Keratinocyte (primary cell): ENCODE measurements at regions not wholly inside any gene's neighbourhood (a gene's known extent, or its start where the extent isn't known, plus 50 kb on each side); places are given as distances from the start of the nearest gene placed in this dataset.
A peak's percentile ranks its signal among the peaks of the same experiment; 100 is the strongest.

Source experiments
- DNase-seq: peaks from one replicate; pipeline ENCODE4 v3.0.0-alpha.2; 2011; ENCODE audit warnings: low read depth, missing footprints, low spot score
- FAIRE-seq: peaks from 2 replicates; lab custom pipeline; 2011; peaks lifted over from hg19 to GRCh38; lab: Jason Lieb, UNC
- H2AFZ ChIP-seq: 2 replicates; pipeline ENCODE4 v1.6.0; 2012; ENCODE audit warnings: low read length, control low read depth, inconsistent platforms; ENCODE audit not compliant: control insufficient read depth
- H3K27ac ChIP-seq: 2 replicates; pipeline ENCODE4 v1.5.1; 2011; ENCODE audit warnings: low read length; ENCODE audit not compliant: control insufficient read depth, insufficient read depth
- H3K27me3 ChIP-seq: 3 replicates; pipeline ENCODE4 v1.6.0; 2011; ENCODE audit warnings: low read length; ENCODE audit not compliant: control insufficient read depth, insufficient read depth; ENCODE audit errors: extremely low read depth
- H3K36me3 ChIP-seq, 2 experiments: 2 replicates in 1 of 2; 3 replicates in 1 of 2; pipeline ENCODE4 v1.5.1; 2011; ENCODE audit warnings: low read length in 2 of 2, mild to moderate bottlenecking in 1 of 2; ENCODE audit not compliant: control insufficient read depth in 2 of 2, insufficient read depth in 2 of 2; ENCODE audit errors: extremely low read depth in 1 of 2
- H3K4me1 ChIP-seq: 3 replicates; pipeline ENCODE4 v1.5.1; 2011; ENCODE audit warnings: low read length; ENCODE audit not compliant: control insufficient read depth, insufficient read depth; ENCODE audit errors: extremely low read depth
- H3K4me2 ChIP-seq: 3 replicates; pipeline ENCODE4 v1.6.0; 2011; ENCODE audit warnings: low read depth, low read length; ENCODE audit not compliant: control insufficient read depth, insufficient read depth; ENCODE audit errors: extremely low read depth
- H3K4me3 ChIP-seq, 3 experiments: fragments of 200-600 bp in 1 of 3; sonication (generic) in 1 of 3; 2 replicates in 2 of 3; 3 replicates in 1 of 3; pipeline ENCODE4 v1.5.1; 2011 to 2016; ENCODE audit warnings: low read length in 3 of 3, mild to moderate bottlenecking in 3 of 3, control low read depth in 2 of 3, inconsistent platforms in 1 of 3, low read depth in 1 of 3, mixed read lengths in 1 of 3, mixed run types in 1 of 3, moderate library complexity in 1 of 3; ENCODE audit not compliant: control insufficient read depth in 2 of 3, insufficient read depth in 2 of 3; ENCODE audit errors: extremely low read depth in 1 of 3
- H3K79me2 ChIP-seq: 2 replicates; pipeline ENCODE4 v1.6.0; 2012; ENCODE audit warnings: low read length; ENCODE audit not compliant: control insufficient read depth, insufficient read depth
- H3K9ac ChIP-seq: 3 replicates; pipeline ENCODE4 v1.6.0; 2011; ENCODE audit warnings: low read length; ENCODE audit not compliant: control insufficient read depth, insufficient read depth; ENCODE audit errors: extremely low read depth
- H3K9me1 ChIP-seq: 3 replicates; pipeline ENCODE4 v1.6.0; 2011; ENCODE audit warnings: low read length; ENCODE audit not compliant: control insufficient read depth, insufficient read depth; ENCODE audit errors: extremely low read depth
- H3K9me3 ChIP-seq: 2 replicates; pipeline ENCODE4 v1.5.1; 2012; ENCODE audit warnings: low read depth, low read length; ENCODE audit not compliant: control insufficient read depth
- H4K20me1 ChIP-seq: 3 replicates; pipeline ENCODE4 v1.6.0; 2011; ENCODE audit warnings: low read length; ENCODE audit not compliant: control insufficient read depth, insufficient read depth; ENCODE audit errors: extremely low read depth
- EZH2 ChIP-seq: IDR thresholded peaks from one replicate; pipeline ENCODE4 v1.6.1; 2012; ENCODE audit warnings: inconsistent platforms, mild to moderate bottlenecking, low read length, moderate library complexity
- dilution Hi-C: fragments of 300-500 bp; cut with MboI; formaldehyde crosslinking; loops from one replicate; pipeline ENCODE4 v1.7.0; 2020; ENCODE audit warnings: low sequenced_read_pairs; ENCODE audit not compliant: extremely low pct_ligation_motif_present
- TF ChIP-seq, protein P1 (sequence below), 3 experiments: IDR thresholded peaks in 1 of 3; conservative IDR thresholded peaks in 1 of 3; optimal IDR thresholded peaks in 1 of 3; 2 replicates in 2 of 3; 3 replicates in 1 of 3; pipeline versions ENCODE3 to v1.5.1; 2011; ENCODE audit warnings: low read length in 3 of 3, mild to moderate bottlenecking in 3 of 3, moderate library complexity in 2 of 3, control low read depth in 1 of 3, inconsistent platforms in 1 of 3; ENCODE audit not compliant: insufficient read depth in 2 of 3; ENCODE audit errors: extremely low read depth in 1 of 3

DNA sequence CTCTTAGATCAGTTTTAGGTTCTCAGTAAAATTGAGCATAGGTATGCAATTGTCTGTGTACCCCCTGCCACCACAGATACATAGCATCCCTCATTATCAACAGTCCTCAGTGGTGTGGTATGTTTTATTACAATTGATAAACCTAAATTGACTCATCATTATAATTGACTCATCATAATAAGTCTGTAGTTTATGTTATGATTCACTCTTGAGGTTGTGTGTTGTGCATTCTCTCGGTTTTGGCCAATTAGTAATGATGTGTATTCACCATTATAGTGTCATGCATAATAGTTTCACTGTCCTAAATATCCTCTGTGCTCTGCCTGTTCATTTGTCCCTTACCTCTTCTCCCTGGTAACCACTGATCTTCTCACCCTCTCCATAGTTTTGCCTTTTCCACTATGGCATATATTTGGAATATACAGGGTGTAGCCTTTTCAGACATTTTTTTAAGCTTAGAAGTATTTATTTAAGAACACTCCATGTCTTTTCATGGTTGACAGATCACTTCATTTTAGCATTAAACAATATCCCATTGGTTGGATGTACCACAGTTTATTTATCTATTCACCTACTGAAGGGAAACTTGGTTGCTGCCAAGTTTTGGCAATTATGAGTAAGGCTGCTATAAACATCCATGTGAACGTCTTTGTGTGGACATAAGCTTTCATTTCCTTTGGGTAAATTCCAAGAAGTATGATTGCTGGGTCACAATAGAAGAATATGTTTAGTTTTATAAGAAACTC lies 1620.6 kb upstream of the MIR17HG start:
- no peaks in the 10 kb centered on the region for H3K27me3 ChIP-seq
- H3K4me1 ChIP-seq = peaks cover 10% of the 10 kb centered on the region
- FAIRE-seq = peak; percentile 93
- H3K27ac ChIP-seq = peak overlapping the region; percentile 58
- H3K9me3 ChIP-seq = no peaks in the 10 kb centered on the region
- no peaks in the 10 kb centered on the region for H3K36me3 ChIP-seq
- peak; percentile 69 for DNase-seq
- no peak overlapping the region for H3K4me3 ChIP-seq
- peak overlapping the region; percentile 12 for H3K4me2 ChIP-seq
- dilution Hi-C loops = no loop called here
- peak overlapping the region; percentile 22 for H3K9ac ChIP-seq
- no peak for TF ChIP-seq EZH2
- peak overlapping the region; percentile 40 for H2AFZ ChIP-seq
- H4K20me1 ChIP-seq = no peaks in the 10 kb centered on the region
- H3K9me1 ChIP-seq = no peaks in the 10 kb centered on the region
- H3K79me2 ChIP-seq = no peaks in the 10 kb centered on the region

- no peaks in the 10 kb centered on the region for H4K20me1 ChIP-seq
- DNase-seq = no peak
- H2AFZ ChIP-seq = no peak overlapping the region
- no peaks in the 10 kb centered on the region for H3K9me1 ChIP-seq
- dilution Hi-C loops = no loop called here
- no peak overlapping the region for H3K9ac ChIP-seq
- FAIRE-seq = no peak
- no peak overlapping the region for H3K27ac ChIP-seq
- TF ChIP-seq EZH2 = no peak
- TF ChIP-seq, protein P1, sequence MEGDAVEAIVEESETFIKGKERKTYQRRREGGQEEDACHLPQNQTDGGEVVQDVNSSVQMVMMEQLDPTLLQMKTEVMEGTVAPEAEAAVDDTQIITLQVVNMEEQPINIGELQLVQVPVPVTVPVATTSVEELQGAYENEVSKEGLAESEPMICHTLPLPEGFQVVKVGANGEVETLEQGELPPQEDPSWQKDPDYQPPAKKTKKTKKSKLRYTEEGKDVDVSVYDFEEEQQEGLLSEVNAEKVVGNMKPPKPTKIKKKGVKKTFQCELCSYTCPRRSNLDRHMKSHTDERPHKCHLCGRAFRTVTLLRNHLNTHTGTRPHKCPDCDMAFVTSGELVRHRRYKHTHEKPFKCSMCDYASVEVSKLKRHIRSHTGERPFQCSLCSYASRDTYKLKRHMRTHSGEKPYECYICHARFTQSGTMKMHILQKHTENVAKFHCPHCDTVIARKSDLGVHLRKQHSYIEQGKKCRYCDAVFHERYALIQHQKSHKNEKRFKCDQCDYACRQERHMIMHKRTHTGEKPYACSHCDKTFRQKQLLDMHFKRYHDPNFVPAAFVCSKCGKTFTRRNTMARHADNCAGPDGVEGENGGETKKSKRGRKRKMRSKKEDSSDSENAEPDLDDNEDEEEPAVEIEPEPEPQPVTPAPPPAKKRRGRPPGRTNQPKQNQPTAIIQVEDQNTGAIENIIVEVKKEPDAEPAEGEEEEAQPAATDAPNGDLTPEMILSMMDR (optimal IDR thresholded peaks at IDR 0.05 in 1 of 3, IDR thresholded peaks at IDR 0.05 in 1 of 3, conservative IDR thresholded peaks at IDR 0.05 in 1 of 3; ENCODE audit: extremely low read depth in 1 of 3, insufficient read depth in 2 of 3, low read length in 3 of 3) = no peak
- H3K79me2 ChIP-seq = no peaks in the 10 kb centered on the region
- H3K9me3 ChIP-seq = no peaks in the 10 kb centered on the region
- H3K4me1 ChIP-seq = no peaks in the 10 kb centered on the region
- no peaks in the 10 kb centered on the region for H3K27me3 ChIP-seq
- H3K4me3 ChIP-seq = no peak overlapping the region
- no peaks in the 10 kb centered on the region for H3K36me3 ChIP-seq
- H3K4me2 ChIP-seq = no peak overlapping the region
Observed at GRCh38 chr13:89733829-89734228, 1613.7 kb upstream of the MIR17HG start.

DNA sequence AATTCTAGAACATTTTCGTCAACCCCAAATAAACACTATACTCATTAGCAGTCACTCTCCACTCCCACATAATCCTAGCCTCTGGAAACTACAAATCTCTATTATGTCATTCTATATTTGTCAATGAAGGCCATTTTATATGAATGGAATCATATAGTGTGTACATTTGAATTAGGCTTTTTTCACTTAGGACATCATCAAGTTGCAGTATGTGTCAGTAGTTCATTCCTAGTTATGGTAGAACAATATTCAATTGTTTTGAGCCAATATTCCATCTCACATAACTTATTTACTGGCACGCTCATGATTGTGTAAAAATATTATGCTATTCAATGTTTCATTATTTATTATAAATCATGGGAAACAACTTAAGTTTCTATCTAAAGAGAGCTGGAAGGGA lies 1610.4 kb upstream of the MIR17HG start:
- FAIRE-seq = no peak
- H3K27me3 ChIP-seq = no peaks in the 10 kb centered on the region
- H3K27ac ChIP-seq = no peak overlapping the region
- no peaks in the 10 kb centered on the region for H4K20me1 ChIP-seq
- H2AFZ ChIP-seq = no peak overlapping the region
- H3K4me2 ChIP-seq = no peak overlapping the region
- no peak for TF ChIP-seq EZH2
- TF ChIP-seq, protein P1 (optimal IDR thresholded peaks at IDR 0.05 in 1 of 3, IDR thresholded peaks at IDR 0.05 in 1 of 3, conservative IDR thresholded peaks at IDR 0.05 in 1 of 3; ENCODE audit: extremely low read depth in 1 of 3, insufficient read depth in 2 of 3, low read length in 3 of 3) = no peak
- no peaks in the 10 kb centered on the region for H3K79me2 ChIP-seq
- no peak overlapping the region for H3K9ac ChIP-seq
- DNase-seq = no peak
- dilution Hi-C loops = no loop called here
- no peaks in the 10 kb centered on the region for H3K4me1 ChIP-seq
- H3K9me3 ChIP-seq = no peaks in the 10 kb centered on the region
- no peaks in the 10 kb centered on the region for H3K36me3 ChIP-seq
- H3K4me3 ChIP-seq = no peak overlapping the region
- H3K9me1 ChIP-seq = no peaks in the 10 kb centered on the region
